GM12878 (cell line): ENCODE measurements at regions not wholly inside any gene's neighbourhood (a gene's known extent, or its start where the extent isn't known, plus 50 kb on each side); places are given as distances from the start of the nearest gene placed in this dataset.

ENCODE experiments used
- ATAC-seq: fragments of 200-7000 bp; cut with Tn5 transposase; 3 replicates; pipeline ENCODE4 v1.9.1; 2020; ENCODE audit warnings: mild to moderate bottlenecking, moderate library complexity
- BruUV-seq: library from RNA; stranded (reverse); fragments of 400-500 nt; replicated peaks from 2 replicates; lab custom pipeline; 2021; lab: Mats Ljungman, UMichigan
- CTCF ChIA-PET: fragments of 300-600 bp; sonication (Branson Sonifier 250); formaldehyde crosslinking; extraction: SDS; loops from one replicate; lab custom pipeline; 2021; ENCODE audit warnings: inconsistent platforms; lab: Yijun Ruan, JAX
- POLR2A ChIA-PET: fragments of 350-600 bp; formaldehyde crosslinking; extraction: SDS; loops from one replicate; lab custom pipeline; 2021; ENCODE audit warnings: inconsistent platforms; lab: Charles Lee
- RAD21 ChIA-PET: fragments of 300-600 bp; sonication (Branson Sonifier 250); formaldehyde crosslinking; loops from one replicate; lab custom pipeline; 2023; ENCODE audit warnings: antibody characterized with exemption; ENCODE audit not compliant: unreplicated experiment; lab: Charles Lee
- SMC1A ChIA-PET: fragments of 300-600 bp; sonication (Branson Sonifier 250); formaldehyde crosslinking; loops from one replicate; lab custom pipeline; 2023; ENCODE audit not compliant: unreplicated experiment, uncharacterized antibody; lab: Charles Lee
- DNase-seq: peaks from one replicate; pipeline ENCODE4 v3.0.0-alpha.2; 2011; ENCODE audit warnings: low read depth, low spot score
- FAIRE-seq: peaks from 3 replicates; lab custom pipeline; 2011; peaks lifted over from hg19 to GRCh38; lab: Jason Lieb, UNC
- H2AFZ ChIP-seq: 2 replicates; pipeline ENCODE4 v1.6.0; 2011; ENCODE audit warnings: low read depth, low read length, control low read depth; ENCODE audit not compliant: control insufficient read depth
- H3K27ac ChIP-seq: 2 replicates; pipeline ENCODE4 v1.5.1; 2011; ENCODE audit warnings: control low read depth; ENCODE audit not compliant: control insufficient read depth, insufficient read depth
- H3K27me3 ChIP-seq, 2 experiments: replicated peaks in 1 of 2; 2 replicates each; pipeline versions ENCODE4 v1.6.0 to v1.6.1; 2011; ENCODE audit warnings: low read length in 1 of 2; ENCODE audit not compliant: control insufficient read depth in 2 of 2, insufficient read depth in 2 of 2
- H3K36me3 ChIP-seq, 2 experiments: 2 replicates each; pipeline ENCODE4 v1.5.1; 2011; ENCODE audit warnings: low read length in 1 of 2; ENCODE audit not compliant: control insufficient read depth in 2 of 2, insufficient read depth in 2 of 2
- H3K4me1 ChIP-seq: 2 replicates; pipeline ENCODE4 v1.6.1; 2011; ENCODE audit warnings: mild to moderate bottlenecking, low read length, moderate library complexity, mixed read lengths; ENCODE audit not compliant: control insufficient read depth, insufficient read depth
- H3K4me2 ChIP-seq: 2 replicates; pipeline ENCODE4 v1.6.0; 2011; ENCODE audit warnings: control low read depth; ENCODE audit not compliant: control insufficient read depth, insufficient read depth
- H3K4me3 ChIP-seq: fragments of 200-600 bp; sonication (generic); 2 replicates; pipeline ENCODE4 v1.5.1; 2016
- H3K79me2 ChIP-seq: 2 replicates; pipeline ENCODE4 v1.6.0; 2011; ENCODE audit warnings: low read length; ENCODE audit not compliant: control insufficient read depth, insufficient read depth
- H3K9ac ChIP-seq: 2 replicates; pipeline ENCODE4 v1.8.0; 2011; ENCODE audit warnings: low read length, control low read depth, mixed read lengths; ENCODE audit not compliant: control insufficient read depth, insufficient read depth
- H3K9me3 ChIP-seq: replicated peaks from 3 replicates; pipeline ENCODE4 v1.5.1; 2011; ENCODE audit warnings: mild to moderate bottlenecking, low read length; ENCODE audit not compliant: control insufficient read depth, insufficient read depth
- H4K20me1 ChIP-seq: 2 replicates; pipeline ENCODE4 v1.6.0; 2011; ENCODE audit not compliant: control insufficient read depth, insufficient read depth
- ATF7 ChIP-seq: fragments of 450-650 bp; IDR thresholded peaks from 2 replicates; pipeline ENCODE4 v1.6.1; 2016; ENCODE audit warnings: low read depth, mild to moderate bottlenecking
- CBFB ChIP-seq: IDR thresholded peaks from 2 replicates; pipeline ENCODE4 v1.6.1; 2016; ENCODE audit warnings: antibody characterized with exemption, low read depth
- DPF2 ChIP-seq: fragments of 450-650 bp; IDR thresholded peaks from 2 replicates; pipeline ENCODE4 v1.6.1; 2017; ENCODE audit warnings: mild to moderate bottlenecking
- EED ChIP-seq: sonication (generic); IDR thresholded peaks from 2 replicates; pipeline ENCODE4 v1.6.1; 2016; ENCODE audit warnings: antibody characterized with exemption, low read depth
- FOS ChIP-seq: IDR thresholded peaks from 3 replicates; pipeline ENCODE4 v1.6.1; 2011; ENCODE audit warnings: borderline replicate concordance; ENCODE audit not compliant: insufficient read length; ENCODE audit errors: extremely low read depth
- HDAC2 ChIP-seq: fragments of 200-600 bp; sonication (generic); IDR thresholded peaks from 2 replicates; pipeline ENCODE4 v1.6.1; 2017
- HDGF ChIP-seq: fragments of 450-650 bp; IDR thresholded peaks from 2 replicates; pipeline ENCODE4 v1.6.1; 2016; ENCODE audit warnings: antibody characterized with exemption
- JUNB ChIP-seq: IDR thresholded peaks from 2 replicates; pipeline ENCODE4 v1.6.1; 2016; ENCODE audit warnings: antibody characterized with exemption, mild to moderate bottlenecking
- JUND ChIP-seq: IDR thresholded peaks from 2 replicates; pipeline ENCODE4 v1.6.1; 2012; ENCODE audit warnings: low read depth, mild to moderate bottlenecking, low read length, improper control_type of control experiment, moderate library complexity
- MYB ChIP-seq: fragments of 150-350 bp; IDR thresholded peaks from 2 replicates; pipeline ENCODE4 v1.6.1; 2014; ENCODE audit warnings: mild to moderate bottlenecking, low read depth, low read length, borderline replicate concordance
- NR2C1 ChIP-seq: fragments of 450-650 bp; IDR thresholded peaks from 2 replicates; pipeline ENCODE4 v1.6.1; 2017; ENCODE audit warnings: antibody characterized with exemption, mild to moderate bottlenecking, moderate library complexity
- POLR2AphosphoS5 ChIP-seq: IDR thresholded peaks from 2 replicates; pipeline ENCODE4 v1.6.1; 2011; ENCODE audit warnings: mild to moderate bottlenecking, low read length, inconsistent platforms
- SP1 ChIP-seq: IDR thresholded peaks from one replicate; pipeline ENCODE4 v1.6.1; 2011; ENCODE audit warnings: low read depth, low read length
- ZNF274 ChIP-seq: IDR thresholded peaks from one replicate; pipeline ENCODE4 v1.8.0; 2011; ENCODE audit not compliant: insufficient read length, insufficient read depth
- ZNF622 ChIP-seq: fragments of 450-650 bp; IDR thresholded peaks from 2 replicates; pipeline ENCODE4 v1.6.1; 2017; ENCODE audit warnings: mild to moderate bottlenecking, inconsistent platforms
- WGBS: methylation state at CpG from one replicate; pipeline ENCODE4 v1.1.6; 2016; ENCODE audit warnings: low lambda C conversion rate; ENCODE audit not compliant: insufficient replicate concordance, insufficient coverage; ENCODE audit errors: missing lambda C conversion rate; 5-methylcytosine and 5-hydroxymethylcytosine counted together
- in situ Hi-C: fragments of 300-500 bp; cut with MboI; formaldehyde crosslinking; loops from 9 replicates; pipeline ENCODE4 v1.14.3; 2018; ENCODE audit warnings: mixed read lengths
- intact Hi-C: fragments of 100-400 bp; cut with micrococcal nuclease; formaldehyde crosslinking; loops from one replicate; pipeline ENCODE4 v1.14.2; 2022; ENCODE audit not compliant: unreplicated experiment
- TF ChIP-seq, protein P1 (sequence below): fragments of 450-650 bp; IDR thresholded peaks from 2 replicates; pipeline ENCODE4 v1.6.1; 2016; ENCODE audit warnings: mild to moderate bottlenecking
- TF ChIP-seq, protein P2 (sequence below): fragments of 450-650 bp; IDR thresholded peaks from 2 replicates; pipeline ENCODE4 v1.6.1; 2017; ENCODE audit warnings: mild to moderate bottlenecking, moderate library complexity
- TF ChIP-seq, protein P3 (sequence below): fragments of 450-650 bp; formaldehyde crosslinking; IDR thresholded peaks from 2 replicates; pipeline ENCODE4 v1.4.0; 2022; ENCODE audit warnings: mild to moderate bottlenecking, moderate library complexity

DNA sequence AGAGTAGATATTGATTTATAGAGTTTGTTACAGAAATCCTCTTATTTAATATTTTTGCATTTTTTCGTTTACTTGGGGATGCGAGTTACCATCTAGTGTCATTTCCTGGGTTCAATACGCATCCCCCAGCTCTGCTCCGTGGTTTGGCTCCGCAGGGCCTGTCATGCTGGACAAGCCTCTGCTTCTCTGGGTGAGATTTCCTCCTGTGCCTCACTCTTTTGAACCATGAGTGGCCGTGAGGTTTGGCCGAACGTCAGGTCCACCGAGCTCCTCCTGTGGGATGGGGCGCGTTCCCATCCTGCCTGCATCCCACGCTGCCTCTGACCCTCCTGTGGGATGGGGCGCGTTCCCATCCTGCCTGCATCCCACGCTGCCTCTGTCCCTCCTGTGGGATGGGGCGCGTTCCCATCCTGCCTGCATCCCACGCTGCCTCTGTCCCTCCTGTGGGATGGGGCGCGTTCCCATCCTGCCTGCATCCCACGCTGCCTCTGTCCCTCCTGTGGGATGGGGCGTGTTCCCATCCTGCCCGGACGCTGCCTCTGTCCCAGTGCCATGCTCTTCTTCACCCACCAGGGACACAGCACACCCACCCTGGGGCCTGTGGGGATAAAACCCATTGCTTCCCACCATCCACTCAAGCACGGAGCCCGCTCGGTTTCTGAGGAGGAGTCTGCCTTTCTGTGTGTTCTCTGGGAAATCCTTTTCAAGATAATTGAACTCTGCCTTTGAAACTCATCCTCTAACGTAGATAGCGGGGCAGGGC is 506.8 kb downstream of the BRD1 start:
- in situ Hi-C loops (no loop called here), intact Hi-C loops (no loop called here)
- no peak overlapping the region for H3K4me2 ChIP-seq
- ChIA-PET CTCF (no interaction called here), SMC1A (no interaction called here), POLR2A (no interaction called here), RAD21 (no interaction called here)
- ATAC-seq, result no peak
- no peaks in the 10 kb centered on the region for H3K36me3 ChIP-seq
- H3K4me3 ChIP-seq, result no peak overlapping the region
- H3K4me1 ChIP-seq, result no peaks in the 10 kb centered on the region
- no peak for DNase-seq
- no peaks in the 10 kb centered on the region for H4K20me1 ChIP-seq
- H3K27me3 ChIP-seq, result no peaks in the 10 kb centered on the region
- no peak overlapping the region for H3K9ac ChIP-seq
- TF ChIP-seq NR2C1 (no peak), JUND (no peak), CBFB (no peak), ZNF274 (no peak), SP1 (no peak), EED (no peak), MYB (no peak), POLR2AphosphoS5 (no peak), DPF2 (no peak), ZNF622 (no peak), HDAC2 (no peak), HDGF (no peak), FOS (no peak), ATF7 (no peak), JUNB (no peak)
- TF ChIP-seq, protein P1, sequence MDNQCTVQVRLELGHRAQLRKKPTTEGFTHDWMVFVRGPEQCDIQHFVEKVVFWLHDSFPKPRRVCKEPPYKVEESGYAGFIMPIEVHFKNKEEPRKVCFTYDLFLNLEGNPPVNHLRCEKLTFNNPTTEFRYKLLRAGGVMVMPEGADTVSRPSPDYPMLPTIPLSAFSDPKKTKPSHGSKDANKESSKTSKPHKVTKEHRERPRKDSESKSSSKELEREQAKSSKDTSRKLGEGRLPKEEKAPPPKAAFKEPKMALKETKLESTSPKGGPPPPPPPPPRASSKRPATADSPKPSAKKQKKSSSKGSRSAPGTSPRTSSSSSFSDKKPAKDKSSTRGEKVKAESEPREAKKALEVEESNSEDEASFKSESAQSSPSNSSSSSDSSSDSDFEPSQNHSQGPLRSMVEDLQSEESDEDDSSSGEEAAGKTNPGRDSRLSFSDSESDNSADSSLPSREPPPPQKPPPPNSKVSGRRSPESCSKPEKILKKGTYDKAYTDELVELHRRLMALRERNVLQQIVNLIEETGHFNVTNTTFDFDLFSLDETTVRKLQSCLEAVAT, result no peak
- TF ChIP-seq, protein P2, sequence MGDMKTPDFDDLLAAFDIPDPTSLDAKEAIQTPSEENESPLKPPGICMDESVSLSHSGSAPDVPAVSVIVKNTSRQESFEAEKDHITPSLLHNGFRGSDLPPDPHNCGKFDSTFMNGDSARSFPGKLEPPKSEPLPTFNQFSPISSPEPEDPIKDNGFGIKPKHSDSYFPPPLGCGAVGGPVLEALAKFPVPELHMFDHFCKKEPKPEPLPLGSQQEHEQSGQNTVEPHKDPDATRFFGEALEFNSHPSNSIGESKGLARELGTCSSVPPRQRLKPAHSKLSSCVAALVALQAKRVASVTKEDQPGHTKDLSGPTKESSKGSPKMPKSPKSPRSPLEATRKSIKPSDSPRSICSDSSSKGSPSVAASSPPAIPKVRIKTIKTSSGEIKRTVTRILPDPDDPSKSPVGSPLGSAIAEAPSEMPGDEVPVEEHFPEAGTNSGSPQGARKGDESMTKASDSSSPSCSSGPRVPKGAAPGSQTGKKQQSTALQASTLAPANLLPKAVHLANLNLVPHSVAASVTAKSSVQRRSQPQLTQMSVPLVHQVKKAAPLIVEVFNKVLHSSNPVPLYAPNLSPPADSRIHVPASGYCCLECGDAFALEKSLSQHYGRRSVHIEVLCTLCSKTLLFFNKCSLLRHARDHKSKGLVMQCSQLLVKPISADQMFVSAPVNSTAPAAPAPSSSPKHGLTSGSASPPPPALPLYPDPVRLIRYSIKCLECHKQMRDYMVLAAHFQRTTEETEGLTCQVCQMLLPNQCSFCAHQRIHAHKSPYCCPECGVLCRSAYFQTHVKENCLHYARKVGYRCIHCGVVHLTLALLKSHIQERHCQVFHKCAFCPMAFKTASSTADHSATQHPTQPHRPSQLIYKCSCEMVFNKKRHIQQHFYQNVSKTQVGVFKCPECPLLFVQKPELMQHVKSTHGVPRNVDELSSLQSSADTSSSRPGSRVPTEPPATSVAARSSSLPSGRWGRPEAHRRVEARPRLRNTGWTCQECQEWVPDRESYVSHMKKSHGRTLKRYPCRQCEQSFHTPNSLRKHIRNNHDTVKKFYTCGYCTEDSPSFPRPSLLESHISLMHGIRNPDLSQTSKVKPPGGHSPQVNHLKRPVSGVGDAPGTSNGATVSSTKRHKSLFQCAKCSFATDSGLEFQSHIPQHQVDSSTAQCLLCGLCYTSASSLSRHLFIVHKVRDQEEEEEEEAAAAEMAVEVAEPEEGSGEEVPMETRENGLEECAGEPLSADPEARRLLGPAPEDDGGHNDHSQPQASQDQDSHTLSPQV, result no peak
- TF ChIP-seq, protein P3, sequence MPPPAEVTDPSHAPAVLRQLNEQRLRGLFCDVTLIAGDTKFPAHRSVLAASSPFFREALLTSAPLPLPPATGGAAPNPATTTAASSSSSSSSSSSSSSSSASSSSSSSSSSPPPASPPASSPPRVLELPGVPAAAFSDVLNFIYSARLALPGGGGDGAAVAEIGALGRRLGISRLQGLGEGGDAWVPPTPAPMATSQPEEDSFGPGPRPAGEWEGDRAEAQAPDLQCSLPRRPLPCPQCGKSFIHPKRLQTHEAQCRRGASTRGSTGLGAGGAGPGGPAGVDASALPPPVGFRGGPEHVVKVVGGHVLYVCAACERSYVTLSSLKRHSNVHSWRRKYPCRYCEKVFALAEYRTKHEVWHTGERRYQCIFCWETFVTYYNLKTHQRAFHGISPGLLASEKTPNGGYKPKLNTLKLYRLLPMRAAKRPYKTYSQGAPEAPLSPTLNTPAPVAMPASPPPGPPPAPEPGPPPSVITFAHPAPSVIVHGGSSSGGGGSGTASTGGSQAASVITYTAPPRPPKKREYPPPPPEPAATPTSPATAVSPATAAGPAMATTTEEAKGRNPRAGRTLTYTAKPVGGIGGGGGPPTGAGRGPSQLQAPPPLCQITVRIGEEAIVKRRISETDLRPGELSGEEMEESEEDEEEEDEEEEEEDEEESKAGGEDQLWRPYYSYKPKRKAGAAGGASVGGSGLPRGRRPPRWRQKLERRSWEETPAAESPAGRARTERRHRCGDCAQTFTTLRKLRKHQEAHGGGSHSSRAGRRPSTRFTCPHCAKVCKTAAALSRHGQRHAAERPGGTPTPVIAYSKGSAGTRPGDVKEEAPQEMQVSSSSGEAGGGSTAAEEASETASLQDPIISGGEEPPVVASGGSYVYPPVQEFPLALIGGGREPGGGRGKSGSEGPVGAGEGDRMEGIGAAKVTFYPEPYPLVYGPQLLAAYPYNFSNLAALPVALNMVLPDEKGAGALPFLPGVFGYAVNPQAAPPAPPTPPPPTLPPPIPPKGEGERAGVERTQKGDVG (CRISPR knock-in tag), result no peak
- H2AFZ ChIP-seq, result no peak overlapping the region
- H3K79me2 ChIP-seq, result no peaks in the 10 kb centered on the region
- BruUV-seq, result no TSS peak
- 73% methylated on average over 21 of the region's 29 CpGs for WGBS
- no peak for FAIRE-seq
- no peaks in the 10 kb centered on the region; the same call in 2 of the 3 replicates for H3K9me3 ChIP-seq
- H3K27ac ChIP-seq, result no peak overlapping the region
